ENCODE measurements at regions not wholly inside any gene's neighbourhood (a gene's known extent, or its start where the extent isn't known, plus 50 kb on each side); places are given as distances from the start of the nearest gene placed in this dataset.

DNA sequence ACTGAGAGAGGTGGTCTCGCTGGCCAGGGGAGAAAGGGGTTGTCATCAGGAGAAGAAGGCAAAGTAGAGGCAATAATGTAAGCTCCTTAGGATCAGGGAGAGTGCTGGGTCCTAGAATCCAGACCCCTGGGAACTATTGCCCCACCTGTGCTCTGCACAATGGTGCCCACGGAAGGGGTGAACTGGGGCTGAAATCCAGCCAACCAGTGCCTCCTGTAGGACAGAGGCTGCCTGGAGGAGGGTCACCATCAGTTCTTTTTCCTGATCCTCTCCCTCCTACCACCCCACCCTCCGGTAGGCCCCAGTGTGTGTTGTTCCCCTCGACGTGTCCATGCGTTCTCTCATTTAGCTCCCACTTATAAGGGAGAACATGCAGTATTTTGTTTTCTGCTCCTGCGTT, 52.9 kb upstream of the ATP2B4 start:
- no peak overlapping the region for H3K18ac ChIP-seq (ENCODE audit: low read length)
- H4K5ac ChIP-seq (ENCODE audit: low read length), result no peak overlapping the region
- no peaks in the 10 kb centered on the region for H3K79me1 ChIP-seq (ENCODE audit: low read length)
- H3K56ac ChIP-seq (ENCODE audit: low read length), result no peak overlapping the region
- no peak overlapping the region for H2BK120ac ChIP-seq (ENCODE audit: low read depth, low read length)
- no peak for DNase-seq
- no peaks in the 10 kb centered on the region for H3K79me2 ChIP-seq (ENCODE audit: control insufficient read depth, insufficient read depth, low read length)
- H2BK15ac ChIP-seq (replicated peaks; ENCODE audit: low read depth), result no peak overlapping the region
- H3K27ac ChIP-seq (ENCODE audit: low read depth, low read length), result no peak overlapping the region
- H3K27me3 ChIP-seq (ENCODE audit: insufficient read depth, low read length, poor library complexity), result no peaks in the 10 kb centered on the region
- no peak overlapping the region for H3K23ac ChIP-seq (ENCODE audit: low read length)
- no peak overlapping the region for H3K4me3 ChIP-seq (ENCODE audit: low read length)
- H4K8ac ChIP-seq (ENCODE audit: low read depth, low read length), result no peak overlapping the region
- H3K9ac ChIP-seq (ENCODE audit: low read length), result no peak overlapping the region
- no peaks in the 10 kb centered on the region for H3K36me3 ChIP-seq (ENCODE audit: control insufficient read depth, insufficient read depth, low read length)
- H2AK5ac ChIP-seq (ENCODE audit: low read length), result no peak overlapping the region
- no peak overlapping the region for H3K4ac ChIP-seq (ENCODE audit: low read depth, low read length)
- H3K4me1 ChIP-seq (ENCODE audit: control insufficient read depth, low read depth, low read length), result peaks cover 1% of the 10 kb centered on the region
- no peak overlapping the region for H2BK5ac ChIP-seq (ENCODE audit: low read length)
- H3K4me2 ChIP-seq (ENCODE audit: low read length), result no peak overlapping the region
- no CpG with 5 or more reads among the region's 7 CpGs for WGBS (ENCODE audit: extremely low coverage, insufficient coverage, low lambda C conversion rate)
